Stimulated activated naive CD8-positive, alpha-beta T cell treated with anti-CD3 and anti-CD28 coated beads, Interleukin-15, Interleukin-2, amounts not matched to agents 100 U/mL and 50 U/mL, for 24 hours (primary cell): ENCODE measurements at regions not wholly inside any gene's neighbourhood (a gene's known extent, or its start where the extent isn't known, plus 50 kb on each side); places are given as distances from the start of the nearest gene placed in this dataset.
A peak's percentile ranks its signal among the peaks of the same experiment; 100 is the strongest.
"Not testable (repeated sequence)": the region's sequence is repeated elsewhere in the genome, so short reads cannot be mapped to it uniquely, and the experiment has no call there.

ENCODE experiments used
- ATAC-seq: fragments of 150-1000 bp; cut with Tn5 transposase; one replicate; pipeline ENCODE4 v1.10.0; 2021
- DNase-seq: peaks from one replicate; pipeline ENCODE4 v3.0.0; 2021

GRCh38 chr21:35399706-35400105 lies 350.6 kb upstream of the RUNX1 start:
- DNase-seq (no peak), ATAC-seq (no peak)

- ATAC-seq (no peak), DNase-seq (no peak)
These were observed 350.0 kb upstream of the RUNX1 start for GRCh38 chr21:35399002-35399530.

DNA sequence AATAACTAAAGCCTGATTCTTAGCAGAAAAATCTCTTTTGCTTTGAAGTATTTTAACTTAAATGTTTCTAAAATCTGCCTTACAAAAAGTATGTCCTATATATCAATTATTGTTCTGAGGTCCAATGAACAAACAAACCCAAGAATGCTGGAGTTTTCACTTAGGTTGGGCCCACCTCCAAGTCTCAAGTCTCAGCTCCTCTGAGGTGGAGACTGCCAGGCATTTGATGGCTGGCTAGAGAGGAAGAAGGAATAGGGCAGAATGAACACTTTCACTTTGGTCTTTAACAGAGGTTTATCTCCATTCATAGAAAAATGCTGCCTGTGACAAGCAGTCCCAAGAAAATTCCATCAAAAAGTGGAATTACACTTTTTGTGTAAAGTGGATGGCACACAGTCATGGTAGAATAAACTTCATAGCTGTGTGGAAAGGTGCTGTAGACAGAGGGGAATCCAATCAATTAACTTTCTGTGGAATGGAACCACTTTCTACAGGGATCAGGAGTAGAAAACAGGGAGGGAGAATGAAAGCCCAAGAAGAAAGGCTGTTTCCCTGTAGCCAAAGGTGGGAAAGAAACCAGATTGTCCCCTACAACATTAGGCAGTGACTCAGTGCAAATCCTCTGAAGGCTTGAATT lies 349.4 kb upstream of the RUNX1 start:
- ATAC-seq = no peak

GRCh38 chr21:35397781-35398180 lies 348.7 kb upstream of the RUNX1 start:
- ATAC-seq = no peak
- DNase-seq = no peak

More for the DNA sequence above, 349.4 kb upstream of the RUNX1 start:
- no peak for DNase-seq

DNA sequence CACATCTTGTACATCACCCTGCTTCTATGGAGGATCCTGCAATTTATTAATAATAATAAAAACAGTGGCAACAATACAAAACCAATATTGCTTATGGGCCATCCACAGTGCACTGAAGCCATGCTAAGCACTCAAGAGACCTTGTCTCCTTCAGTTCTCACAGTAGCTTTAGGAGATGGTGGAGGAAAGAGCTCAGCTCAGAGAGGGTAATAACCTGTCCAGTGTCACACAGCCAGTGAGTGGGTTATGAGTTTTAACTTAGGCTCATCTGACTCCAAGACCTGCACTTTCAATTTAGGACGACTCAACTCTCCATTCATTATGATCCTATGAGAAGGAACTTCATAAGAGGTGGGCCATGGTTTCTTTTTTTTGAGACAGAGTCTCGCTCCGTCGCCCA lies 347.6 kb upstream of the RUNX1 start:
- ATAC-seq (no peak), DNase-seq (no peak)

DNA sequence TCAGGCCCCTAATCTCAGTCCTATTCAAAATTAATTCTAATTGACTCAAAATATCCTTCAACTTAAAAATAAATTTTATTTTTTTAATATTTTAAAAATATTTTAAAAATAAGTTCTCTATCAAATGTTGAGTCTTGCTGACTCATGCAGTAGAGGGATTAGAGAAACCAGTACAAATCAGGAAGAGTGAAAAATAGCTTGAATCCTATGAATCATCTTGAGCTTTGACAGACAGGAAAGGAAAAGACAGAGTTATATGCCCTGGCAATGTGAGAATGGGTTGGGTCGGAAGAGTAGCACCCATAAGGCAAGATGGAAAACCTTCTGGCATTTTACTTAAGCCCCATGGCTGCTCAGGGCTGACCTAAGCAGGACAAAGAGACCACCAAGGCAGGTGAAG lies 346.6 kb upstream of the RUNX1 start:
- DNase-seq (no peak), ATAC-seq (no peak)

DNA sequence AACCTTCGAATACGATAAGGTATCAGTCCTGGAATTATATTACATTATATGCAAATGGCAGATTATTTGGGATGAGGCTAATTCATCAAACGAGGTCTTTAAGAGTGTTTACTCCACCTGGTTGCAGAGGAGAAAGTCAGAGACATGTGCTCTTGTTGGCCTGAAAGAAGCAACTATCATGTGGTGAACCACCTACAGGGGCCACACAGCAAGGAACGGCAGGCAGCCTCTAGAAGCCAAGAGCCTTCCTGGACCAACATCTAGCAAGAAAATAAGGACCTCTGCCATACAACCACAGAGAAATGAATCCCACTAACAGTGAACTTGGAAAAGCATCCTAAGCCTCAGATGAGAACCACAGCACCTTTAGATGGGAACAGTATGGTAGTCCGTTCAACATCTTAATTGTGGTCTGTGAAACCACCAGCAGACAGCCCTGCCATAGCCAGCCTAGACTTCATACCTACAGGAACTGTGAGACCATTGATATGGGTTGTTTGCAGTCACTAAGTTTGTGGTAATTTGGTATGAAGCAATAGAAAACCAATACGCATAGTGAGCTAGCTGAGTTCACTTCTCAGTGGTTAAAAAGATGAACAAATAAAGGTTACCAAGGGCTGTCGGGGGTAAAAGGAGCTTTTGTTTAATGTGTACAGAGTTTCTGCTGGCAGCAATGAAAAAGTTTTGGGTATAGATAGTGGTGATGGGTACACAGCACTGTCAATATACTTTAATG lies 345.7 kb upstream of the RUNX1 start:
- DNase-seq = no peak
- ATAC-seq = peak; percentile 83

- no peak for ATAC-seq
- no peak for DNase-seq
These were observed 344.9 kb upstream of the RUNX1 start for GRCh38 chr21:35394049-35394448.

DNA sequence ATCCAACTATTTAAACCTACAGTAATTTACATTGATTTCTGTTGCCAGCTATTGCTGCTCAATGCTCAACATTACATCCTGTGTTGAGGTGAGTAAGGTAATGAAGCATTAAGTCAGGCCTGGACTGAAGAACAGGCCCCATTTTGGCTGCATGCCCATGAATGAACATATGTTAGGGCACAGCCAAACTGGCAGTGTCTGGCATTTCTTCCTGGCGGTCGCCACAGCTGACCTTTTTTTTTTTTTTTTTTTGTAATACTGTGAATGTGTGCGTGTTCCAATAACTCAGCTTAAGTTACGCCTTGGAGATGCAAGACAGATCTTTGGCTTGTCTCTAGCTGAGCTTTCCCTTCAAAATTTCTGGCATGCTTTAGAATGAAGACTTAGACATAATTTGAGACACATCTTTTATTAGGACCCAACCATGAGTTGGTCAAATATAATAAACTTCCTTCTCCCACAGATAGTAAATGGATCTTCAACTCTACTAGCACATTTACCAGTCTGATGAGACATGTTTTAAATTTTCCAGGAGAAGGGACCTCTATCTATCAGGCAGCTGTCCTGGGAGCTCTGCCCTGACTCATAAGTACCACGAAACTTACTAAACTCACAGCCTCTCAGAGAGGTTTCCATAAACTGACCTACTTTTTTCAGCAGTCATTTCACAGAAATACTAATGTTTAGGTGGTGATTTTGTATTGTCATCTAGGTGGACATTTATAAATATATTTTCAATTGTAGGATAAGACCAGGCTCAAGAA lies 341.1 kb upstream of the RUNX1 start:
- DNase-seq = no peak

GRCh38 chr21:35386491-35387079 lies 337.5 kb upstream of the RUNX1 start:
- DNase-seq = no peak
- ATAC-seq = no peak

More for the DNA sequence above, 341.1 kb upstream of the RUNX1 start:
- ATAC-seq = no peak

DNA sequence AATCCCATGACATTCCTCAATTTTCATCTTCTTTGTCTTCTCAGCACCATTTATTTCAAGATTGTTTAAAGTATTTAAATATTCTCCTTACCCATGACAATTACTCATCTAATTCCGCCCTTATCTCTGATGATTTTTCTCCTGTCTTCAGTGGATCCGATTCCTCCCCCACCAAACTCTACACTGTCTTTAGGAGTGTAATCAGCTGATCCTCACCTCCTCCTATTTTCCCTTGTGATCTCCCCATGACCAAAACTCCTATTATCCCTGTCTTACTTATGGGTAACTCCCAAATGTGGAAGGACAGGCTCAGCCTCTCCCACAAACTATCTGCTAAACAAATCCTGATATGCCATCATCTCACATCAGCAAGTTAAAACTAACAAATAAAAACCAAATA lies 335.3 kb upstream of the RUNX1 start:
- DNase-seq (no peak), ATAC-seq (no peak)

DNA sequence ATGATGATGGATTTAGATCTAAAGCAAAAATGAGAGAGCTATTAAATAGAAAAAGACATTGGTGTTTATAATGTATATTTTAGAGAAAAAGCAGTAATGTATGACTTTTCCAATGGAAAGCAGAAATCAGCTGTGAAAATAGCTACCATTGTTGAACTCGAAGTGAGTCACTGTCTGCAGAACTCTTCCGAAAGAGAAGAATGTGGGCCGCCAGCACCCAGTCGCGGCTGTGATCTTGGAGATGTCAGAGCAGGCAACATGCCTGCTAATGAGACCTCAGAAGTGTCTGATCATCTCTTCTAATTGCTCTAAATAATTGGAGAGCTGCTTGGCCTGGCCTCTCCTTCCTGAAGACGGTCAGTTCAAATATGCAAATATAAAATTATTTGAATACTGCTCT lies 333.6 kb upstream of the RUNX1 start:
- no peak for ATAC-seq
- no peak for DNase-seq

GRCh38 chr21:35381743-35382310 lies 332.7 kb upstream of the RUNX1 start:
- DNase-seq (no peak), ATAC-seq (no peak)

- not testable (repeated sequence) for DNase-seq, ATAC-seq
These were observed 331.2 kb upstream of the RUNX1 start for GRCh38 chr21:35380304-35380703.

GRCh38 chr21:35378881-35379280 lies 329.8 kb upstream of the RUNX1 start:
- DNase-seq (no peak), ATAC-seq (no peak)

GRCh38 chr21:35377505-35378090 lies 328.5 kb upstream of the RUNX1 start:
- no peak for ATAC-seq
- DNase-seq = no peak

GRCh38 chr21:35376406-35377135 lies 327.5 kb upstream of the RUNX1 start:
- DNase-seq = no peak

GRCh38 chr21:35375115-35375514 lies 326.0 kb upstream of the RUNX1 start:
- no peak for DNase-seq

More at GRCh38 chr21:35376406-35377135, 327.5 kb upstream of the RUNX1 start:
- no peak for ATAC-seq

DNA sequence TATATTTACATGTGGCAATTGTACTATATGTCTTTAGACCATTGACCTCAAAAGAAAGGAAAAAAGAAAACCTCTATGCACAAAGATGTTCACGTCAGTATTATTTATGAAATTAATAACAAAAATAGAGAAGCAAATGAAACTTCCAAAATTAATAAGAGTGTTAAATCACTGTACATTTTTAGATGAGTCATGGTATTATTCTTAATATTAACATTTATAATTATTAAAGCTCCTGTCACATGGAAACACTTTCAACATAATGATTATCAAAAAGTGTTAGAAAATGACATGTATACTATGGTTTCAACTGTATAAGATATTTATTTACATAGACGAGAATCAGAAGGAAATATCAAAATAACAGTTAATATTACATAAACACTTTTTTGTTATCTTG lies 324.9 kb upstream of the RUNX1 start:
- no peak for ATAC-seq

More at GRCh38 chr21:35375115-35375514, 326.0 kb upstream of the RUNX1 start:
- no peak for ATAC-seq

GRCh38 chr21:35372201-35372600 lies 323.1 kb upstream of the RUNX1 start:
- DNase-seq (no peak), ATAC-seq (no peak)

More for the DNA sequence above, 324.9 kb upstream of the RUNX1 start:
- no peak for DNase-seq

DNA sequence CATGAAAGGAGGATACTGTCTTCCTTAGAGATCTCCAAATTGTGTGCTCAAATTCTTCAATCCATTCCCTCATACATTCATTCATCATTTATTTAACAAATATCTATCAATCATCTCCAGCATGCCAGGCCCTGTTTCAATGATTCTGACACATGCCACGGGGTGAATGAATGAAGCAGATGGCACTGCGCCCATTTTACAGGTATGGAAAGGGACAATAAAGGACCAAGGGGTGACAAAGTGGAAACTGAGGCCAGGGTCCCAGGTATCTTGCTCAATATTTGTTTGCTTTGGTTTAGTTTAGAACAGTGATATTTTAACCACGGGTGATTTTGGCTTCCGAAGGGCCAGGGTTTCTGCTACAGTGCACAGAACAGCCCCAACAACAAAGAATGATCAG lies 321.6 kb upstream of the RUNX1 start:
- DNase-seq = no peak
- no peak for ATAC-seq
